ENCODE measurements at regions not wholly inside any gene's neighbourhood (a gene's known extent, or its start where the extent isn't known, plus 50 kb on each side); places are given as distances from the start of the nearest gene placed in this dataset.
"Not testable (repeated sequence)": the region's sequence is repeated elsewhere in the genome, so short reads cannot be mapped to it uniquely, and the experiment has no call there.

DNA sequence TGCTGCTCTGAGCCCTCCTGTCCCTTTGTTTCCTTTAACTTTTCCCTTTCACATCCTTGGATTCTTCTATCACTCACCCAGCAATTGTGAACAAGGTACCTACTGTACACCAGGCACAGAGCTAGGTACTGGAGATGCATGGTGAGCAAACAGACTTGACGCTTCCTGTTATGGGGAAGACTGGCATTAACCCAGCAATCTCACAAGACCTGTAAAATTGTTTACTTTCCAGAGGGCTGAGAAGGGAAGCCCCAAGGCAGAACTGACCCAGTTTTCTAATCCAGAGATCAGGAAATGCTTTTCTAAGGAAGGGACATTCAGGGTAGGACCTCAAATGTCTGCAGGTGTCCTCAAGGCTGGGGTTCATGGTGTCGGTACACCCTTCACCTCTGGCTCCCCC lies 171.6 kb upstream of the KAZN start:
- Mint-ChIP-seq H3K27me3 (peaks cover 0 to 33% (median 8%) of the 10 kb centered on the region in 5 donors), H3K9me3 (peaks cover 0 to 4% (median 0%) of the 10 kb centered on the region in 11 donors), H3K36me3 (no peaks in the 10 kb centered on the region), H3K4me3 (no peak overlapping the region), H3K4me1 (no peaks in the 10 kb centered on the region), H3K27ac (no peak overlapping the region)
- Histone ChIP-seq H3K4me3 (ENCODE audit: low read length) (no peak overlapping the region), H3K36me3 (ENCODE audit: control insufficient read depth in 2 of 3, insufficient read depth in 3 of 3, low read length in 3 of 3) (no peaks in the 10 kb centered on the region), H3K27ac (ENCODE audit: low read depth, low read length) (no peak overlapping the region), H3K27me3 (ENCODE audit: control insufficient read depth in 2 of 2, insufficient read depth in 2 of 2, low read length in 2 of 2) (no peaks in the 10 kb centered on the region), H3K9me3 (ENCODE audit: control insufficient read depth in 2 of 3, low read length in 3 of 3) (no peaks in the 10 kb centered on the region), H3K4me1 (ENCODE audit: control insufficient read depth in 2 of 2, insufficient read depth in 2 of 2, low read length in 2 of 2) (no peaks in the 10 kb centered on the region)
- DNase-seq (no peak), ATAC-seq (no peak)
- ChIA-PET CTCF (no interaction called here), POLR2A (no interaction called here)
- intact Hi-C loops (cut with micrococcal nuclease): no loop called here

DNA sequence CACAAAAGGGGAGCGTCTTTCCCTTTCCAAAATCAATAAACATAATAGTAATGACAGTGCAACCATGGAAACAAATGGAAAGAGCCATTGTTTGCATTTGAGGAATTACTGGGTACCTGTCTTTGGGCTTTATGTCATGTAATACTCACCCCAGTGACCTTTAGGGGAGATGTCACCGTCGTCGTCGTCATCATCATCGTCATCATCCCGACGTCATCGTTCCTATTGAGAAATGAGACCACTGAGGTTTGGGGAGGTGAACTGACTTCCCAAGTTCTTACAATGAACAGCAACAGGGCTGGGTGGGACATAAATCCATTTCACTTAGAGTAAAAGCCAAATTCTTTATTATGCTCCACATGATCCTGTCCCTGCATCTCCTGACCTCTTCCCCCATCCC lies 168.9 kb upstream of the KAZN start:
- no peak overlapping the region for H3K4me3 ChIP-seq (ENCODE audit: low read length)
- no peak for DNase-seq
- POLR2A ChIA-PET: no interaction called here
- no peaks in the 10 kb centered on the region for H3K9me3 ChIP-seq (ENCODE audit: control insufficient read depth in 2 of 3, low read length in 3 of 3)
- peaks cover 0 to 6% (median 3%) of the 10 kb centered on the region in 11 donors for H3K9me3 Mint-ChIP-seq
- peaks cover 0 to 26% (median 18%) of the 10 kb centered on the region in 5 donors for H3K27me3 Mint-ChIP-seq
- CTCF ChIA-PET: no interaction called here
- no peaks in the 10 kb centered on the region for H3K36me3 Mint-ChIP-seq
- no peak overlapping the region for H3K27ac ChIP-seq (ENCODE audit: low read depth, low read length)
- H3K27me3 ChIP-seq (ENCODE audit: control insufficient read depth in 2 of 2, insufficient read depth in 2 of 2, low read length in 2 of 2): no peaks in the 10 kb centered on the region
- intact Hi-C loops (cut with micrococcal nuclease): no loop called here
- no peak for ATAC-seq
- no peak overlapping the region for H3K4me3 Mint-ChIP-seq
- H3K27ac Mint-ChIP-seq: no peak overlapping the region
- H3K4me1 Mint-ChIP-seq: peaks cover 0 to 1% (median 0%) of the 10 kb centered on the region in 7 donors
- no peaks in the 10 kb centered on the region for H3K36me3 ChIP-seq (ENCODE audit: control insufficient read depth in 2 of 3, insufficient read depth in 3 of 3, low read length in 3 of 3)
- H3K4me1 ChIP-seq (ENCODE audit: control insufficient read depth in 2 of 2, insufficient read depth in 2 of 2, low read length in 2 of 2): no peaks in the 10 kb centered on the region

DNA sequence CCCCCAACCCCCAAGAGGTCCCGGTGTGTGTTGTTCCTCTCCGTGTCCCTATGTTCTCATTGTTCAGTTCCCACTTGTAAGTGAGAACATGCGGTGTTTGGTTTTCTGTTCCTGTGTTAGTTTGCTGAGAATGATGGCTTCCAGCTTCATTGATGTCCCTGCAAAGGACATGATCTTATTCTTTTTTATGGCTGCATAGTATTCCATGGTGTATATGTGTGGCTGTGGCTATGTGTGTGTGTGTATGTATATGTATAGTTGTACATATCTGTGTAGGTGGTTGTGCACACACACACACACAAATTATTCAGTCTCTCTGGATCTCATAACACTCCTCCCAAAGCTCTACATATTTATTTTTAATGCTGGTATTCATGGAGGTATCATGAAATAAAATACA lies 165.8 kb upstream of the KAZN start:
- H3K9me3 ChIP-seq (ENCODE audit: control insufficient read depth in 2 of 3, low read length in 3 of 3); intact Hi-C loops (cut with micrococcal nuclease); CTCF ChIA-PET; H3K36me3 Mint-ChIP-seq; H3K4me1 Mint-ChIP-seq; H3K4me1 ChIP-seq (ENCODE audit: control insufficient read depth in 2 of 2, insufficient read depth in 2 of 2, low read length in 2 of 2); H3K27me3 ChIP-seq (ENCODE audit: control insufficient read depth in 2 of 2, insufficient read depth in 2 of 2, low read length in 2 of 2); ATAC-seq; DNase-seq; H3K4me3 Mint-ChIP-seq; H3K36me3 ChIP-seq (ENCODE audit: control insufficient read depth in 2 of 3, insufficient read depth in 3 of 3, low read length in 3 of 3); POLR2A ChIA-PET; H3K27ac ChIP-seq (ENCODE audit: low read depth, low read length); H3K4me3 ChIP-seq (ENCODE audit: low read length); H3K27ac Mint-ChIP-seq; H3K9me3 Mint-ChIP-seq: not testable (repeated sequence)
- H3K27me3 Mint-ChIP-seq: peaks cover 0 to 18% (median 16%) of the 10 kb centered on the region in 5 donors

DNA sequence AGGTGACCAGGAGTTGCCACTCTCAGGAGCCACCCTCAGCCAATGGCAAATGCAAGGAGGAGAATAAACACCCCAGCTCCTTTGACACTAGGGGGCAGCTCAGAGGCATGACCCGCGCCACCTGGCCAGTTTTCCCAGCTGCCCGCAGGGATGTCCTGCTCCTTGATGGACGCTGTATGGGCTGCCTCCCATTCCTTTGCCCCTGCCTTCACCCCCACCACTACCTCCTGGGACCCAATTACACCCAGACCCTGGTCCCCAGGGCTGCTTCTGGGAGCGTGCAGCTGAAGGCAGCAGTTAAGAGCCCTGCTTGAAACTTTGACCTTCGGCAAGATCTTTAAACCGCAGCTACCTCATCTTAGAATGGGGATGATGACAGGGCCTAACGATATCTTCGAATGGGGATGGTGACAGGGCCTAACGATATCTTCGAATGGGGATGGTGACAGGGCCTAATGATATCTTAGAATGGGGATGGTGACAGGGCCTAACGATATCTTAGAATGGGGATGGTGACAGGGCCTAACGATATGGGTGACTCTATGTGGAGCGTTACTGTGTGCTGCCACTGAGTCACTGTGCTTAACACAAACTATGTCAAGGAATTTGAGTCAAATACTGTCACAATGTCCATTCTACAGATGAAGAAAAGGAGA lies 163.0 kb upstream of the KAZN start:
- Mint-ChIP-seq H3K36me3 (no peaks in the 10 kb centered on the region), H3K4me3 (no peak overlapping the region), H3K9me3 (peaks cover 0 to 8% (median 1%) of the 10 kb centered on the region in 11 donors), H3K27ac (no peak overlapping the region), H3K4me1 (peaks cover 0 to 1% (median 0%) of the 10 kb centered on the region in 7 donors), H3K27me3 (peaks cover 0 to 11% (median 4%) of the 10 kb centered on the region in 5 donors)
- no peak for DNase-seq
- no peaks in the 10 kb centered on the region for H3K9me3 ChIP-seq (ENCODE audit: control insufficient read depth in 2 of 3, low read length in 3 of 3)
- H3K27ac ChIP-seq (ENCODE audit: low read depth, low read length): no peak overlapping the region
- ATAC-seq: no peak
- no peaks in the 10 kb centered on the region for H3K27me3 ChIP-seq (ENCODE audit: control insufficient read depth in 2 of 2, insufficient read depth in 2 of 2, low read length in 2 of 2)
- no peaks in the 10 kb centered on the region for H3K36me3 ChIP-seq (ENCODE audit: control insufficient read depth in 2 of 3, insufficient read depth in 3 of 3, low read length in 3 of 3)
- H3K4me1 ChIP-seq (ENCODE audit: control insufficient read depth in 2 of 2, insufficient read depth in 2 of 2, low read length in 2 of 2): no peaks in the 10 kb centered on the region
- H3K4me3 ChIP-seq (ENCODE audit: low read length): no peak overlapping the region
- intact Hi-C loops (cut with micrococcal nuclease): no loop called here
- CTCF ChIA-PET: no interaction called here
- POLR2A ChIA-PET: no interaction called here

DNA sequence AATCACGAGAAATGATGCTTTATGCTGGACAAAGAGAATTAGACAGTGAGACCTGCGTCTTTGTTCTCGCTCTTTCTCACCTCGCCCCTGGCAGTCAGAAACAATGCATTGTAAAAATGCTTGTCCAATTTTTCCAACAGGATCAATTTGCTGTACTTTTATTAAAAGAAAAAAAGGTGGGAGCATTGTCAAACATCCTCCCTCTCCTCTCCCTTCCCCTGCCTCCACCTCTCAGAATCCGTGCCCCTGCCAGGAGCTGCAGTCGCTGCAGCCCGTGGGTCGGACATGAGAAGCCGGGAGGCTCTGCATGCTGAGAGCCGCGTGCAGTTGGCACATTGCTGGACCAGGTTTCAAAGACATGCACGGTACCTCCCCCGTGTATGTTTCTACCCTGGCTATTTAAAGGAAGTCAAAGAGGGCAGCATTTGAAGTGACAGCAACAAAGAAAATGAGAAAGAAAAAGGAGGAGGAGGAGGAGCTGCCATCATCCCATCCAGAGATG lies 161.0 kb upstream of the KAZN start:
- ChIA-PET CTCF (interaction anchor here (0.7 kb wide), 1 partner anchor 168 kb away, joined by 4 read pairs; no protein-coding TSS in a partner anchor), POLR2A (no interaction called here)
- DNase-seq: no peak
- Mint-ChIP-seq H3K27me3 (peaks cover 0 to 10% (median 4%) of the 10 kb centered on the region in 5 donors), H3K36me3 (no peaks in the 10 kb centered on the region), H3K4me3 (no peak overlapping the region), H3K9me3 (peaks cover 0 to 8% (median 1%) of the 10 kb centered on the region in 11 donors), H3K4me1 (peaks cover 0 to 1% (median 0%) of the 10 kb centered on the region in 7 donors), H3K27ac (no peak overlapping the region)
- Histone ChIP-seq H3K4me3 (ENCODE audit: low read length) (no peak overlapping the region), H3K27me3 (ENCODE audit: control insufficient read depth in 2 of 2, insufficient read depth in 2 of 2, low read length in 2 of 2) (no peaks in the 10 kb centered on the region), H3K4me1 (ENCODE audit: control insufficient read depth in 2 of 2, insufficient read depth in 2 of 2, low read length in 2 of 2) (no peaks in the 10 kb centered on the region), H3K27ac (ENCODE audit: low read depth, low read length) (no peak overlapping the region), H3K9me3 (ENCODE audit: control insufficient read depth in 2 of 3, low read length in 3 of 3) (no peaks in the 10 kb centered on the region), H3K36me3 (ENCODE audit: control insufficient read depth in 2 of 3, insufficient read depth in 3 of 3, low read length in 3 of 3) (no peaks in the 10 kb centered on the region)
- no peak for ATAC-seq
- intact Hi-C loops (cut with micrococcal nuclease): no loop called here

DNA sequence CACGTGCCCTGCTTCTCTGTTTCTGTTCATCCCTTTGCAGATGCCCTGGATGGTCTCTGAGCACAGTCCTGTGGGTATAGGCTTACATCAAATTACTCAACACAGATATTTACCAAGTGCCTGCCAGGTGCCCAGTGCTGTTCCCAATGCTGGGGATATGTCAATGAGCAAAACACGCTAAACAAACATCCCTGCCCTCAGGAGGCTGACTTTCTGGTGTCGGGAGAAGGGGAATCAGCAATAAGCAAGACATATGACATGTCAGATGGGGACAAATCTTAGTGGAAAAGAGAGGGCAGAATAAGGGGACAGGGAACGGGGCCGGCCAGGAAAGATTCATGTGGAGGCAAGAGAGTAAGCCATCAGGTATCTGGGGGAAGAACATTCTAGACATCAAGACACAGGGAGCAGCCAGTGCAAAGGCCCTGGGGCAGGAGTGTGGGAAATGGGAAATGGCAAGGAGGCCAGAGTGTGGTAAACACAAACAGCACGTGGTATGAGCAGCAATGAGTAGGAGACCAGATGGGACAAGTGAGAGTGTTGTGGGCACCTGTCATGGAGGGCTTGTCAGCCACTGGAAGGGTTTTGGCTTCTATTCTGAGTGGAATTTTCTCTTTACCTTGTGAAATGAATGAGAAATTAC lies 160.2 kb upstream of the KAZN start:
- Mint-ChIP-seq H3K27ac (no peak overlapping the region), H3K4me1 (peaks cover 0 to 1% (median 0%) of the 10 kb centered on the region in 7 donors), H3K27me3 (peaks cover 0 to 6% (median 2%) of the 10 kb centered on the region in 5 donors), H3K36me3 (no peaks in the 10 kb centered on the region), H3K9me3 (peaks cover 0 to 5% (median 0%) of the 10 kb centered on the region in 11 donors), H3K4me3 (no peak overlapping the region)
- Histone ChIP-seq H3K27ac (ENCODE audit: low read depth, low read length) (no peak overlapping the region), H3K9me3 (ENCODE audit: control insufficient read depth in 2 of 3, low read length in 3 of 3) (no peaks in the 10 kb centered on the region), H3K4me1 (ENCODE audit: control insufficient read depth in 2 of 2, insufficient read depth in 2 of 2, low read length in 2 of 2) (no peaks in the 10 kb centered on the region), H3K4me3 (ENCODE audit: low read length) (no peak overlapping the region), H3K27me3 (ENCODE audit: control insufficient read depth in 2 of 2, insufficient read depth in 2 of 2, low read length in 2 of 2) (no peaks in the 10 kb centered on the region), H3K36me3 (ENCODE audit: control insufficient read depth in 2 of 3, insufficient read depth in 3 of 3, low read length in 3 of 3) (no peaks in the 10 kb centered on the region)
- POLR2A ChIA-PET: no interaction called here
- ATAC-seq (no peak), DNase-seq (no peak)
- CTCF ChIA-PET: interaction anchor here (0.7 kb wide), 1 partner anchor 169 kb away, joined by 4 read pairs; no protein-coding TSS in a partner anchor
- intact Hi-C loops (cut with micrococcal nuclease): no loop called here

DNA sequence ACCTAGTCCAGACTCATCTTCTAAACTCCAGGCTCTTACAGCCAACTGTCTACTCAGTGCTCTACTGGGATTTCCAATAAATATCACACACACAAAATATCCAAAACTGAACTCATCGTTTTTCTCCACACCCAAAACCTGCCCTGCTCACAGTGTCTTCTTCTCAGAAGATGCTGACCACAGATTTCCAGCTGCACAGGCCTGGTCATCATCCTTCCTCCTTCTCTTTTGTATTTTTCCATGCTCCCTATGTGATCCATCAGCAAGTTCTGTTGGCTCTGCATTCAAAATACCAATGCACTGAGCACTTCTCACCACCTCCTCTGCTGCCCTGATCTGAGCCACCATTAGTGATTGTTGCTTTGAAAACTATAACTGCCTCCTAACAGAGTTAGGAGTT lies 159.5 kb upstream of the KAZN start:
- ATAC-seq (no peak), DNase-seq (no peak)
- no peaks in the 10 kb centered on the region for H3K9me3 ChIP-seq (ENCODE audit: control insufficient read depth in 2 of 3, low read length in 3 of 3)
- peaks cover 0 to 11% (median 0%) of the 10 kb centered on the region in 5 donors for H3K27me3 Mint-ChIP-seq
- no peaks in the 10 kb centered on the region for H3K36me3 ChIP-seq (ENCODE audit: control insufficient read depth in 2 of 3, insufficient read depth in 3 of 3, low read length in 3 of 3)
- CTCF ChIA-PET: no interaction called here
- POLR2A ChIA-PET: no interaction called here
- no peak overlapping the region for H3K27ac Mint-ChIP-seq
- H3K27ac ChIP-seq (ENCODE audit: low read depth, low read length): no peak overlapping the region
- intact Hi-C loops (cut with micrococcal nuclease): no loop called here
- H3K4me3 Mint-ChIP-seq: no peak overlapping the region
- H3K9me3 Mint-ChIP-seq: peaks cover 0 to 5% (median 0%) of the 10 kb centered on the region in 11 donors
- no peaks in the 10 kb centered on the region for H3K4me1 Mint-ChIP-seq
- H3K36me3 Mint-ChIP-seq: no peaks in the 10 kb centered on the region
- H3K27me3 ChIP-seq (ENCODE audit: control insufficient read depth in 2 of 2, insufficient read depth in 2 of 2, low read length in 2 of 2): no peaks in the 10 kb centered on the region
- no peaks in the 10 kb centered on the region for H3K4me1 ChIP-seq (ENCODE audit: control insufficient read depth in 2 of 2, insufficient read depth in 2 of 2, low read length in 2 of 2)
- H3K4me3 ChIP-seq (ENCODE audit: low read length): no peak overlapping the region

Measured in naive thymus-derived CD4-positive, alpha-beta T cell (primary cell).